GM12892 (cell line): ENCODE measurements at regions not wholly inside any gene's neighbourhood (a gene's known extent, or its start where the extent isn't known, plus 50 kb on each side); places are given as distances from the start of the nearest gene placed in this dataset.
"Not testable (repeated sequence)": the region's sequence is repeated elsewhere in the genome, so short reads cannot be mapped to it uniquely, and the experiment has no call there.

ENCODE experiments used
- DNase-seq: peaks from one replicate; pipeline ENCODE4 v3.0.0; 2011; ENCODE audit not compliant: insufficient read length
- FAIRE-seq: peaks from 2 replicates; lab custom pipeline; 2011; peaks lifted over from hg19 to GRCh38; lab: Jason Lieb, UNC
- POLR2A ChIP-seq: IDR thresholded peaks from 2 replicates; pipeline ENCODE4 v1.6.1; 2011; ENCODE audit warnings: low read depth, low read length, control low read depth
- POLR2AphosphoS5 ChIP-seq: IDR thresholded peaks from 2 replicates; pipeline ENCODE4 v1.6.1; 2011; ENCODE audit warnings: low read depth, low read length, control low read depth
- TAF1 ChIP-seq: IDR thresholded peaks from 2 replicates; pipeline ENCODE4 v1.6.1; 2011; ENCODE audit warnings: low read depth, mild to moderate bottlenecking, control low read depth, low read length, borderline replicate concordance

DNA sequence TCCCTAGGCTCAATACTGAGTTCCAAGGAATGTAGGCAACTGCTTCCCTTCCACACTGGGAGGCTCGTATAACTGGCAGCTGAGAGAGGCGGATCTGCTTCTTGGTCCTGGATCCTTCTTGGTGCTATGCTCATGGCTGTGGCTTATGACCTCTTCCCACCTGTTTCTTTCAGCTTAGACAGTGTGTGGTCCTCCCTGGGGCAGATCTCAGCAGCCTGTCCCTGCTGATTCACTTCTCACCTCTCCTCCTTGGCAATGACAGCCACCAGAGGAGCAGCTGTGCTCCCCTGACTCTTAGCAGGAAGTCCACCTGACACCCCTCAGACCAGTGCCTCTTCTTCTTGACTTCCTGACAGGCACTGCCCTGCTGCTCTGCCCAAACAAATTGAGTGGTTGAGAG, 75.1 kb upstream of the PTGFRN start:
- FAIRE-seq (no peak), DNase-seq (no peak)
- TF ChIP-seq TAF1 (no peak), POLR2A (no peak), POLR2AphosphoS5 (no peak)

DNA sequence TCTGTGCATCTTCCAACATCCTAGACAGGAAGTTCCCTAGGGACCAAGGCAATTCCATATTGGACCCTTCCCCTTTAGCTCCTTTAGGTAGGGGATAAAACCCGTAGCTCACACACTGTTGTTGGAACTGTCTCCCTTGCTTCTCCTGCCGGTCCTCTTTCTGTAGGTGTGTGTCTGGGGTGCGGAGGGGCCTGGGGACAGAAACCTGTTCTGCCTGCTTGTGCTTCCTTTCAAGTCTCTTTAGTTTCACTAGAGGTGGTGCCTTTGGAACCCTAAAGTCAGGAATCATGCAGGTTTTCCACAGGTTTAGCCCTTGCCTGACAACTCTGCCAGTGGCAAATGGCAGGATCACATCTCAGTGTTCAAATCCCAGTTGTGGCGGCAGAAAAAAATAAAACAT, 74.6 kb upstream of the PTGFRN start:
- TF ChIP-seq POLR2A: no peak
- TF ChIP-seq POLR2AphosphoS5: no peak
- TF ChIP-seq TAF1: no peak
- FAIRE-seq: no peak

DNA sequence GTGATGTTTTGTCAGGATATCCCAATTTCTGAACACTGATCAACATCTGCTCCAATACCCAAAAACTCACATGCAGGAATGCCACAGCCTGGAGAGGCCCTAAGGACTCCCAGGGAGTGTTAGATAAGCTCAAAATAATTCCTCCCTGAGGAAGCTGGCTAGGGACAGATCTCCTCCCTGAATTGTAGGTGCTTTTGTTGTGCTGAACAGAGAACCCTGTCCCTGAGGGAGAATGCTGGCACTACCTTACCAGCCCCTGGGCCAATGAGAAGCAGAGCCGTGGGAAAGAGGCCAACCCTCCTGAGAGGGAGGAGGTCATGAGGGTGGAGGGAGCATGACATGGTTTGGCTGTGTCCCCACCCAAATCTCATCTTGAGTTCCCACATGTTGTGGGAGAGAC, 73.6 kb upstream of the PTGFRN start:
- no peak for FAIRE-seq

More for the DNA sequence above, 74.6 kb upstream of the PTGFRN start:
- no peak for DNase-seq

DNA sequence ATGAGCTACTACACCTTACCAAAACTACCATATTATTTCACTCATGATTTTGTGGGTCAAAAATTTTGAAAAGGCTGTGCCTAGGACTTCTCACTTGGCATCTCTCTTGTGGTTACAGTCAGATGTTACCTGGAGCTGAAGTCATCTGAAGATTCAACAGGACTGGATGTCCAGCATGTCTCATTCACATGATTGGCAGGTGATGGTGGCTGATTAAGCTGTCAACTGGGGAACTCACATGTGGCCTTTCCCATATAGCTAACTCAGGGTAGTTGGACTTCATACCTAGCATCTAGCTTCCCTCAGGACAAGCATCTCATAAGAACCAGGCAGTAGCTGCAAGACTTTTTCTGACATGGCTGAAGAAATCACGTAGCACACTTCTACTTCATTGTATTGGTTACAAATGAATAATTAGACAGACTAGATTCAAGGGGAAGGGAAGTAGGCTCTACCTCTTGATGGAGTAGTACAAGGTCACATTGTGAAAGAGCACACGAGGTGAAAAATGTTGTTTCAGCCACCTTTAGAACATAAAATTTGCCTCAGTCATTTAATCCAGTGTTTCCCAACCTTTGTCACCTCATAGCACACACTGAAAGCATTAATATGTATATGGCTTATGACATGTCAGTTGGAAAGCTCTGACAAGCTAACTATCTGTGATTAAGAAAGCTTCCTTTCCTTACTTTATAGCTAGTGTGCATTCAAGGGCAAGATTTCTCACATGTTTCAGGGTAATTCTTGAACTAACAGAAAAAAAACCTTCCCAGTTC, 68.0 kb upstream of the PTGFRN start:
- FAIRE-seq (no peak), DNase-seq (no peak)
- TF ChIP-seq POLR2A: no peak
- no peak for TF ChIP-seq POLR2AphosphoS5
- no peak for TF ChIP-seq TAF1

More for the DNA sequence above, 73.6 kb upstream of the PTGFRN start:
- DNase-seq: no peak
- no peak for TF ChIP-seq TAF1
- no peak for TF ChIP-seq POLR2AphosphoS5
- no peak for TF ChIP-seq POLR2A

DNA sequence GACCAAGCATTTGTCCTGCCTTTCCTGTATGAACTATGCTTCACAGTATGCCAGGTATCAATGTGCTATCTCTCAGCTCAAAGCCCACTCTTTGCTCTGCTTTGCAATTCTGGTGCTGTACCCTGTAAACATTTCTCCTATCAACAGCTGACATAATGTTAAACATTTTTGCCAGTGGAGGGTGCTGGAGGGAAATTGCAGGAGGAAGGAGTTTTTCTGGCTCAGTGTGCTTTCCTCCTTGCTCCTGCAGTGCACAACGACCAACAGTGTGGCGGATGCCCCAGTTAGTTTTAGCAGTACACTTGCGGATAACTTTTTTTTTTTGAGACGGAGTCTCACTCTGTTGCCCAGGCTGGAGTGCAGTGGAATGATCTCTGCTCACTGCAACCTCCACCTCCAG, 67.1 kb upstream of the PTGFRN start:
- DNase-seq (no peak), FAIRE-seq (no peak)
- TF ChIP-seq TAF1: no peak
- no peak for TF ChIP-seq POLR2A
- TF ChIP-seq POLR2AphosphoS5: no peak

DNA sequence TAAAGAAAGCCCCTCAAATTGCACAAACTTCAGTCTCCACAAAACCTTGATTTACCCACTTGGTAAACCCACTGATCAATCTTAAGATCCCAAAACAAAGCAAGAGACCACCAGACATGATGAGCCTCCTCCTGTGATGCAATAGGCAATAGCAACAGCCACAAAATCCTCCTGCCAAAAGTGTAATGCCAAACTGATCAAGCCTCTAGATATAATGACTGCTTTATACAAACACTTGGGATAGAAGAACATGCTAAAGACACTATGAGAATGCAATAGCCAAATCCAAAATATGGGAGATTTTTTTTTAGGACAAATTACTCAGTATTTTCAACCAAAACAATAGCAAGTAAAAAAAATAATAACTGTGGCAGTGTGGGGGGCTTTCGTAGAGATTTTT, 64.9 kb upstream of the PTGFRN start:
- TF ChIP-seq POLR2AphosphoS5 (no peak), TAF1 (no peak), POLR2A (no peak)
- no peak for DNase-seq
- no peak for FAIRE-seq

DNA sequence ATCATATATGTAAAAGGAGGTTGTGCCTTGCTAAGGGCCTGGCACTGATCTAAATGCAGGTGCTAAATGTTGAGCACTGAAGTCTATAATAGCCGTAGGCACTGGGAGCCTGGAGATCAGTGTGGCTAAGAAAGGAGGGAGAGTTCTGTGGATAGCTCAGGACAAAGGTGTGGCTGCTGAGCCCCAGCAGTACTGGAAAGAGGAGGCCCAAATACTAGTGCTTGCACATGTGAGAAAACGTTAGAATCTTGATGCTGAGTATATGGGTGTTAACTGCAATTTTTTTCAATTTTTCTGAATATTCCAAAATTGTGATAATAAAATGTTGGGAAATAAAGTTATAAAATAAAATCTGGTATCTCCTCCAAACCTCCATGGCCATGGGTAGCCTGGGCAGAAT, 62.5 kb upstream of the PTGFRN start:
- DNase-seq (no peak), FAIRE-seq (no peak)
- TF ChIP-seq POLR2A (no peak), TAF1 (no peak), POLR2AphosphoS5 (no peak)

DNA sequence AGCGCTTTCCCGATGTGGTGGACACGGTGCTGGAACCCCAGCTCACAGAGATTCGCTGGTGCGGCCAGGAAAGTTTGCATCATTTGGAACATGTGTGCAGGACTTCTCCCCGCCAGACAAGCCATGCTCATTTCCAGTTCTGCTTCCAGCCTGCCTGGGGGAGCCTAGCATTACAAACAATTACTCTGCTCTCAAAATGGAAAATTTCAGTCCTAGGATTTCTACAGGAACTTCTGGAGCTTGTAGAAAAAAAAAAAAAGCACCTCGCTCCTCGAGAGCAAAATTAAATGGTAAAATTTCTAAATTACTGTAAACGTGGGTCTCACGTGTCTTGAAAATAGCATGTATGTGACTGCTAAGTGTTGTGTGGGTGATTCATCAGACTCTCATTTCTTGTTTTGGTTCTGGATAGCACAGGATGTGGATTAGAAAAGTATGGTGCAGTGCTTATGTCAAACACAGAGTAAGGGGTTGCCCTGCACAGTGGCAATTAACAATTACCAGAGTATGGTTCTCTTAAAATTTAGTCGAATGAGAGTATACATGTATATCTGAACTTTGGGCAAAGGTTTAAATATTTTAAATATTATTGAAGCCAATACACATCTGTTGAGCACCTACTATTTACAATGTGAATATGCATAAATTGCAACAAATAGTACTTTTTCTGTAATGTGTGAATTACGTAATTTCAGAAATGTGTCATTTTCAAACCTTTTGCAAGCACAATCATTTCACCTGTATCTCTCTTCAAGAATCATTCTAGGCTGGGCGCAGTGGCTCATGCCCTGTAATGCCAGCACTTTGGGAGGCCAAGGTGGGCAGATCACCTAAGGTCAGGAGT, 61.8 kb upstream of the PTGFRN start:
- DNase-seq (no peak), FAIRE-seq (peak; percentile 38)
- no peak for TF ChIP-seq TAF1
- no peak for TF ChIP-seq POLR2A
- no peak for TF ChIP-seq POLR2AphosphoS5

DNA sequence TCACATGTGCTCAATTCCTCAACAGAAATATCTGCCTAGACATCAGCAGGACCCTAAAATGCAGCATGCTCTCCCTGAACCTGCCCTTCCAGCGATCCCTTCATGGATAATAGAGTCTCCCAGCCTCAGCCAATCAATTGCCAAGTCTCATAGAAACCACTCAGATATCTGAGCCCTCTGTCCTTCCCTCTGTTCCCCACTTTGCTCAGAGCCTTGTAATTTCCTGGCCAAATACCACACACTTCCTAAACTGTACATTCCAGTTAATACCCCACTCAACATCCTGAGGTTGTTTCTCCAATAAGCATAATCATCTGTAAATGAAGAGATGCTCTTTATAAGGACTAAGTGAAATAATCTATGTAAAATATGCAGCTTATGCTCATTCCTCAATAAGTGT, 59.3 kb upstream of the PTGFRN start:
- FAIRE-seq: no peak
- no peak for DNase-seq
- TF ChIP-seq POLR2AphosphoS5: no peak
- no peak for TF ChIP-seq POLR2A
- no peak for TF ChIP-seq TAF1

DNA sequence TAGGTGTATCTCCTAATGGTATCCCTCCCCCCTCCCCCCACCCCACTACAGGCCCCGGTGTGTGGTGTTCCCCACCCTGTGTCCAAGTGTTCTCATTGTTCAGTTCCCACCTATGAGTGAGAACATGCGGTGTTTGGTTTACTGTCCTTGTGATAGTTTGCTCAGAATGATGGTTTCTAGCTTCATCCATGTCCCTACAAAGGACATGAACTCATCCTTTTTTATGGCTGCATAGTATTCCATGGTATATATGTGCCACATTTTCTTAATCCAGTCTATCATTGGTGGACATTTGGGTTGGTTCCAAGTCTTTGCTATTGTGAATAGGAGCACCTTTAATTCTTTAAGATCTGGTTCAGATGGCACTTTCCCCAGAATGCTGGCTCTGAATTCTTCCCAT, 58.5 kb upstream of the PTGFRN start:
- not testable (repeated sequence) for FAIRE-seq

DNA sequence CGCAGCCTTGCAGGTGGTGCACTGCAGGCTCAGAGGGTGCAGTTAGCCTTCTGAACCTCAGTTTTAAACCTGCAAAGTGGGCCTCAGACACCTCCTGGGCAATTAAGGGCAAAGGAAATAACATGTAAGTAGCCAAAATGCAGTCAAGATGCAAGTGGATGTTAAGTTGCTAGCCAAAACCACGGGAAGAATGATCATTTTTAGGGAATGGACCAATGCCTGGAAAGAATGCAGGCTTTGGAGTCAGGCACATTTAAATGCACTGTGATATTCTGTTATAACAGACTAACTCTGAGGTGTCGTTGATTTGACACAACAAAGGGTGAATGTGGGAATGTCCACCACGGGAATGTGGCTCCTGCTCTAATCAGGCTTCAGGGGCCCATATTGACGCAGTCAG, 57.9 kb upstream of the PTGFRN start:
- FAIRE-seq (no peak), DNase-seq (no peak)
- TF ChIP-seq POLR2A: no peak
- TF ChIP-seq POLR2AphosphoS5: no peak
- no peak for TF ChIP-seq TAF1

More for the DNA sequence above, 58.5 kb upstream of the PTGFRN start:
- not testable (repeated sequence) for DNase-seq

DNA sequence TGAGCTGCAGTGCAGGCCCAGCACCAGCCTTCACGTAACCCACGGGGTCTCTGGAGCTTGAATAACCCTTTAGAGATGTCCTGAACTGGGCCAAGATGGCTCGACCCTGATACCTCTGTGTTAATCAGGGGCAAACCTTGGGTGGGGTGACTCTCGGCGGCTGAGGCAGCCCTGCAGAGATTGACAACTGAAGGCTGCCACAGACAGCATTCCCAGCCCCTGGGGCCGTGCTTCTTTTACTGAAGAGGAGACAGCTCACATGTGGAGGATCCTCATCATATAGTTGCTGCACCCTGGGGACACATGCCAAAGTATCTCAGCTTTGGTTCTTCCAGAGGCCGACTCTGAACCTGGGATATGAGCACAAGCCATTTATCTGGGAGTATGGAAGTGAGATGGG, 57.3 kb upstream of the PTGFRN start:
- FAIRE-seq (no peak), DNase-seq (no peak)
- no peak for TF ChIP-seq TAF1
- no peak for TF ChIP-seq POLR2A
- no peak for TF ChIP-seq POLR2AphosphoS5
